NCI-H460 (cell line): ENCODE measurements at regions not wholly inside any gene's neighbourhood (a gene's known extent, or its start where the extent isn't known, plus 50 kb on each side); places are given as distances from the start of the nearest gene placed in this dataset.
"Not testable (repeated sequence)": the region's sequence is repeated elsewhere in the genome, so short reads cannot be mapped to it uniquely, and the experiment has no call there.

Experiments used
- DNase-seq: peaks from one replicate; pipeline ENCODE4 v3.0.0-alpha.2; 2016; ENCODE audit warnings: low read depth; ENCODE audit errors: extremely low read depth

DNA sequence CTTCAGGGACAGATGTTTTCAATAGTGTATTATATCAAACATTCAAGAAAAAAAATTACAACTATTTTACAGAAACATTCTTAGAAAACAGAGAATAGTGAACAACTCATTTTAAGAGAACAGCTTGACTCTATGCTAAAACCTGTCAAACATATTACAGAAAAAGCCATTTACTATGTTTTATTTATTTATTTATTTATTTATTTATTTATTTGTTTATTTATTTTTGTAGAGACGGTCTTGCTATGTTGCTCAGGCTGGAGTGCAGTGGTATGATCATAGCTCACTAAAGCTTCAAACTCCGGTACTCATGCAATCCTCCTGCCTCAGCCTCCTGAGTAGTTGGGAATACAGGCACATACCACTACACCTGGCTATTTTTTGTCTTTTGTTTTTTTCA is 317.9 kb upstream of the HTR1E start:
- no peak for DNase-seq

DNA sequence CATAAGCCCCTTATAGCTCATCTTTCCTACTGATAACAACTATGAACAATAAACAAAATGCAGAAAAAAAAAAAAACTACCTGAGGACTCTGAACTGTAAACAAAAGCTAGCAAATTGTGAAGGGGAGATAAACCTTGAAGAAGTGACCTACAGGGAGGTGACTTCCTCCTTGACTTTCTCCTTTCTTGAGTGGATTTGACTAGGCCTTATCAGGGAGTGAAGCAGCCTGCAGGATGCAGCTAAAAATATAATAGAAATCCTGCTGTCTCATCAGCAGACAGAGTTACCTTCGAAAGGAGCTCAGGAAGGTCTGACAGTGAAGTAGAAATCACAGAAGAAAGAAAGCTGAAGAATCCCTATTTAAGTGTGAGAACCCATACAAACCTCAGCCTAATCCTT is 322.0 kb upstream of the HTR1E start:
- DNase-seq: no peak

GRCh38 chr6:86609549-86610388 is 327.6 kb upstream of the HTR1E start:
- DNase-seq: no peak

DNA sequence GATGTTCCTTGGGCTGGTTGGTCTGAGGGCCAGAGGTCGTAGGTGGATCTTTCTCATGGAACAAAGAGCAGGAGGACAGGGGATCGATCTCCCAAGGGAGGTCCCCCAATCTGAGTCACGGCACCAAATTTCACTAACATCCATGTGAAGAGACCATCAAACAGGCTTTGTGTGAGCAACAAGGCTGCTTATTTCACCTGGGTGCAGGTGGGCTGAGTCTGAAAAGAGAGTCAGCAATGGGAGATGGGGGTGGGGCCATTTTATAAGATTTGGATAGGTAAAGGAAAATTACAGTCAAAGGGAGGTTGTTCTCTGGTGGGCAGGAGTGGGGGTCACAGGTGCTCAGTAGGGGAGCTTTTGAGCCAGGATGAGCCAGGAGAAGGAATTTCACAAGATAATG is 334.0 kb upstream of the HTR1E start:
- not testable (repeated sequence) for DNase-seq

DNA sequence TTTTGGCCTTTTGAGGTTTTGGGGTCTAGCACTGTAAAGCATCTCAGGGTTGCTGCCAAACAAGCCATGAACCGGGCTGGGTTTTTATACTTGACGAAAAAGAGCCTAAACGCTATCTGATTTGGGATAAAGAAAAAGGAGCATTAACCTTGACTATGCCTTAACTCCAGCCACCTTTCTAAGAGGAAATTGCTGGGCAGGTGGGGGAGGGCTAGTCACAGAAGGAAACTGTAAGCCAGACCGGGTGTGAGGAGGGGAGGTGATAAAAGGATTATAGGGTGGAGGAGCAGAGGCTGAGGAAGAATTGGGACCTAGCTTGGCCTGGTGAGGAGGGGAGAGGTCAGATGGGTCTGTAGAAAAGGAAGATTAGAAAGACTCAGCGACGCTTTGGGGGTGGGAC is 335.2 kb upstream of the HTR1E start:
- DNase-seq: not testable (repeated sequence)

GRCh38 chr6:86598969-86599368 is 338.4 kb upstream of the HTR1E start:
- DNase-seq: not testable (repeated sequence)

DNA sequence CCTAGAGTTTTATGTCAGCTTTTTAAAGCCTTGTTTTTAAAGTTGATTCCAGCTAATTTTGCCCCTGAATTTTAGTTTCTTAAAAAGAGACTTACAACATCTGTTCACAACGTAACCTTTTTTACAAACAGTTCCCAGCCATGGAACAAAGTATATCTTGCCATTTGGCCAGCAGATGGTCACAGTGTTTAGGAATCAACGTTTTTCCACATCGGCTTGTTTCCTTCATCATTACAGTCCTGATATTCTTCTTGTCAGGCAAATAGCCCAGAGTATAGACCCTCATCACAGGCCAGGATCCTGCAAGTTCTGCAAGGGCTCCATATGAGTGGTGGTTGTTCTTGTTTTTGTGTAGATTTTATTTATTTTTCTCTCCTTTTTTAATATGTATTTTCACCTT is 341.7 kb upstream of the HTR1E start:
- DNase-seq: no peak

DNA sequence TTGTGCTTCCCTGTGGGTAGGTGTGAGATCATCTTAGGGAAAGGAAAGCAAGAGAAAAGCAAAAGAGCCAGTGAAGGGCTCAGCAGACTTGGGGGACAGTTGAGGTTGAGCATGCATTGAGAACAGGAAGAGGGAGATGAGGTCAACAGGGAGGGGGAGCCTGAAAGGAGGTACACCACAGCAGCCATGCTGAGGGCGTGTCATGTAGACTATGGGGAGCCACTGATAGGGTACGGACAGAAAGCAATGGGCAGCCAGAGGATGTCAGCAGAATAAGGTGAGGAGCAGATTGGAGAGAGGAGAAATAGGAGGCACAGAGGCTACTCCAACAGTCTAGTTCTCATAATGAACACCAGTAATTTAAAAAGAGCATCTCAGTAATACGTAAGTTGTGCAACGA is 351.1 kb upstream of the HTR1E start:
- no peak for DNase-seq

DNA sequence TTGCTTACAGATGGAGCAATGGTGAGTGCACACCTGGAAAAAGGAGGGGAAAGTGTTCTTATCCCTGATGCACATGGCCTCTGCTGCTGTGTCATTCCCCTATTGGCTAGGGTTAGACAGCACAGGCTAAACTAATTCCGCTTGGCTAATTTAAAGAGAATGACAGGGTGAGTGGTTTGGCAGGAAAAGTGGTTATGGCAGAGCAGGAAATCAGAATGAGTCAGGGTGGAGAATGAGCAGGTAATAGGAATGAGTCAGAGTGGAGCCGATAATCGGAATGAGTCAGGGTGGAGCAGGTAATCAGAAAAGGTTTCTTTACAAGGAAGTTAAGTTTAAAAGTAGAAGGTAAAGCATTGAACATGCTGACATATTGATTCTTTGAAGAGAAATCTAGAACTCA is 355.5 kb upstream of the HTR1E start:
- no peak for DNase-seq

DNA sequence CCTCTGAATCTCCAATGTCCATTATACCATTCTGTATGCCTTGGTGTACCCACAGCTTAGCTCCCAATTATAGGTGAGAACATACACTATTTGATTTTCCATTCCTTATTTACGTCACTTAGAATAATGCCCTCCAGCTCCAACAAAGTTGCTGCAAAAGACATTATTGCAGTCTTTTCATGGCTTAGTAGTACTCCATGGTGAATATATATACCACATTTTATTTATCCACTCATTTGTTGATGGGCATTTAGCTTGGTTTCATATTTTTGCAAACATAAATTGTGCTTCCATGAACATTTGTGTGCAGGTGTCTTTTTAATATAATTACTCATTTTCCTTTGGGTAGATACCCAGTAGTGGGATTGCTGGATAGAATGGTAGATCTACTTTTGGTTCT is 374.1 kb upstream of the HTR1E start:
- DNase-seq: no peak

GRCh38 chr6:86558318-86558717 is 379.0 kb upstream of the HTR1E start:
- no peak for DNase-seq

DNA sequence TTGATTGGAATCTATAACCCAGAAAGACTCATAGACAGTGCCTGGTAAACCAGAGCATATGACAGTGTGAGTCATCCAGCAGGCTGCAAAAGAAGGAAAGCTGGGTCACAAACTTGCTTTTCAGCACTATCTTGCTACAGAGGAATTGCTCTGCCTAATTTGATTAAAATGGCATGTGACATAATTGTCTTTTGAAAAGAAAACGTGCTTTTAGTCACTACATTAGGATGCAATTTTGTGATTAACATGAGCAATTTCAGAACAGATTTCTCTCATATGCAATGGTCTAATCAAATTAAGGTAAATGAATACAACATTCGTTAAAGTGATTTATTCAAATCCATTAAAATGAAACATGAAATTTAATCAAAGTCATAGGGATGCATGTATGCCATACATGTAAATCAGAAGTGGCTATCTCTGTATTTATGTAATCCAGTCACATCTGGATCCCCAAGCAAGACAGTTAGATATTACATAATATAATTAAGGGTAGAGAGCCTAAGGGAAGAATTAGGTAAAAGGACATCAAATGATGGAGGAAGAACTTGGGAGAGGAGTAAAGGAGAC is 400.0 kb upstream of the HTR1E start:
- no peak for DNase-seq

- DNase-seq: no peak
Measured at GRCh38 chr6:86536121-86536520, 401.2 kb upstream of the HTR1E start.

DNA sequence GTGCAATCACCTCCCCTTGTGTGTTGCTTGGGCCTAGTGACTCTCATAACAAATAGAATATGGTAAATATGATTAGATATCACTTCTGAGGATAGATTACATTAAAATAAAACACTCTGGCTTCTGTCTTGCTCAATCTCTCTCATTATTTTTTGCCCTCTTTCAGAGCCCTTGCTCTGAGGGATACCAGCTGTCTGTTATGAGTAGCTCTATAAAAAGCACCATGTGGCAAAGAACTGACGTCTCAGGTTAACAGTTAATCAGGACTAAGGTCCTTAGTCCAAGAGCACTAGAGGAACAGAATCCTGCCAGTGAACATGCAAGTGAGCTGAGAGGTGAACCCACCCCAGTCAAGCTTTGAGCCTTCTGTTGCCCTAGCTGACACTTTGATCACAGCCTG is 402.2 kb upstream of the HTR1E start:
- DNase-seq: no peak

GRCh38 chr6:86529635-86530034 is 407.7 kb upstream of the HTR1E start:
- no peak for DNase-seq

- no peak for DNase-seq
Measured at GRCh38 chr6:86526238-86526637, 411.1 kb upstream of the HTR1E start.

DNA sequence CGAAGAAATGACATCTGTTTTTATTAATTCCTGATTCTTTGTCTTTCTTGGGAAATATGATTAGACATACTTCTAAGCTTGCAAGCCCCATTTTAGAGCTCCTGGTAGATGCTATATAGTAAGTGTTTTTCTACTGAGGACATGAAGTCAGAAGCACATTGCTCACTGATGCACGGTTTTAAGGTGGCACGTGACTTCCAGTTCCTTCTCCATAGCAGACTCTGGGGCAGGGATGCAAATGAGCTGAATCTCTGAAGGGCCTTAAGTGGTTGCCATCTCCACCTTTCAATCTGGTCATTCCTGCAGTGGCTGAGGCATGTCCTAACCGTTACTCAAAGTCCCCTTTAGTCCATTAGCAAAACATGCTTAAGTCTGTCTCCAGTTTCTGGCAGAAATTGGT is 421.2 kb upstream of the HTR1E start:
- DNase-seq: no peak

DNA sequence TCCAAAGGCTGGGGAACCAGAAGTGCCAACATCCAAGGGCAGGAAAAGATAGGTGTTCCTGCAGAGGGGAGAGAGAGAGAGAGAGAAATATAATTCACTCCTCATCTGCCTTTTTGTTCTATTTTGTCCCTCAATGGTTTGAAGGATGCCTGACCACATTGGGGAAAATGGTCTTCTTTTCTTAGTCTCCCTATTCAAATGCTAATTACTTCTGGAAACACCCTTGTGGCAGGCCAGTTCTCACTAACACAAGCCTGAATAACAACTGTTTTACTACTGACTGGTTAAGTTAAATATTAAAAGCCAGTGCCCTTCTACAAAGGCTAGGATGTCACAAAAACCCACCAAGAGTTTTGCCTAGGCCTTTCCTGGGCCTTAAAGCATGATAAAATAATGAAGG is 425.4 kb upstream of the HTR1E start:
- DNase-seq: no peak

DNA sequence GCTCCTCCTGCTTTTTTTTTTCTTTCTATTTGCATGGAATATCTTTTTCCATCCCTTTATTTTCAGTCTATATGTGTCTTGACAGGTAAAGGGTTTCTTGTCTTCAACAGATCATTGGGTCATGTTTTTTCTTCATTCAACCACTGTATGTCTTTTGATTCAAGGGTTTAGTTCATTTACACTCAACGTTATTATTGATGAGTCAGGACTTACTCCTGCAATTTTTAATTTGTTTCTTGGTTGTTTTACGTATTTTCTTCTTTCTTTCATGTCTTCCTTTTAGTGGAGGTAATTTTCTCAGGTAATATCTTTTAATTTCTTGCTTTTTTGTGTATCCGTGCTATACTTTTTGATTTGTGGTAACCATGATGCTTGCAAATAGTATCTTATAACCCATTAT is 429.1 kb upstream of the HTR1E start:
- DNase-seq: no peak

DNA sequence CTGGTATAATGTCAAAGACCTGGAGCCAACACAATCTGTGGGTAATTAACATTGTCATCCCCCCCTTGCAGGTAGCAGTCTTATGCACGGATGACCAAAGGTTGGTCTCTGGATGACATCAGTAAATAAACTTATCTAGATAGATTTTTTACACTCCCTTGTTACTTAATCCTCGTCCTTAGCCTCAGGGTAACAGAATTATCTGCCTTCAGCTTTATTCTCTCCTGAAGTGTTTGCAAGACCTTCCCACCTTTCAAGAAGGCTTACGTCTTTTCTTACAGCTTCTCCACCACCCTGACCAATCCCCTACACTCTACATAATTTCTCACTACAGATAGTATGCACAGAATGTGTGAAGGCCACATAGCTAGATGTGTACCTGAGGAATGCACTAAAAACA is 434.8 kb upstream of the HTR1E start:
- no peak for DNase-seq

DNA sequence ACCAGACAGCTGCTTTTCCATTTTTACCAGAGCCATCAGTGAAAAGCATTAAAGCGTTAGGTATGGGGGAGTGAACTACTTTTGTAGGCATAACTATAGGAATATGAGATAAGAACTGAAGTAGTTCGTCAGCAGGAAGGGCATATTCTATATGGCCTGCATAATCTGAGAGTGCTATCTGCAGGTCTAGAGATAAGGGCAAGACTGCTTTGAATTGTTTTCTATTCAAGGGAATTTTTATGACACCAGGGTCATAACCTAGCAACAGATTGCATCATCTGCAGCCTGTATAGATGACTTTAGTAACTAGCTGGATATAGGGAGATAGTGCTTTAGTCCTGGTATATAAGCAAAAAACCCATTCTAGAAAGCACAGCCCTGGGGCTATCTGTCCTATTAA is 437.3 kb upstream of the HTR1E start:
- DNase-seq: no peak

DNA sequence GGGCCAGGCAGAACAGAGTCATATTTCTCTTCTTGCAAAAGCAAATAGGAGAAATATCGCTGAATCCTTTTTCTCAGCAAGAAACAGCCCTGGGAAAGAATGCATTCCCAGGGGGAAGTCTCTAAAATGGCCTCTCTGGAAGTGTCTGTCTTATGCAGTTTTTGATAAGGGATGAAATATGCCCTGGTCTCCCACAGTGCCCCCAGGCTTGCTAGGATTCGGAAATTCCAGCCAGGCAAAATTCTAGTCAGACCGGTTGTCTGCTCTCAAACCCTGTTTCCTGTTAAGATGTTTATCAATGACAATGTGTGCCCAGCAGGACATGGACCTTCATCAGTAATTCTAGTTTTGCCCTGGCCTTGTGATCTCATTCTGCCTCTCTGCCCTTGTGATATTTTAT is 448.3 kb upstream of the HTR1E start:
- DNase-seq: not testable (repeated sequence)
